H1 (cell line): ENCODE measurements at regions not wholly inside any gene's neighbourhood (a gene's known extent, or its start where the extent isn't known, plus 50 kb on each side); places are given as distances from the start of the nearest gene placed in this dataset.

Experiments used
- CTCF ChIA-PET: fragments of 300-600 bp; sonication (Branson Sonifier 250); formaldehyde crosslinking; loops from one replicate; lab custom pipeline; 2021; ENCODE audit not compliant: partially characterized antibody; lab: Charles Lee
- POLR2A ChIA-PET: fragments of 300-600 bp; sonication (Branson Sonifier 250); formaldehyde crosslinking; loops from one replicate; lab custom pipeline; 2021; ENCODE audit warnings: inconsistent platforms; ENCODE audit not compliant: partially characterized antibody; lab: Charles Lee
- DNase-seq, 2 experiments: peaks; one replicate each; pipeline versions ENCODE4 v3.0.0 to v3.0.0-alpha.2; 2010 to 2022; ENCODE audit warnings: low spot score in 2 of 2, low read depth in 1 of 2, mixed read lengths in 1 of 2
- FAIRE-seq: peaks from 2 replicates; lab custom pipeline; 2011; peaks lifted over from hg19 to GRCh38; lab: Jason Lieb, UNC
- H2AFZ ChIP-seq: 2 replicates; pipeline ENCODE4 v1.8.1; 2012; ENCODE audit warnings: low read length, inconsistent platforms
- H2AK5ac ChIP-seq: 2 replicates; pipeline ENCODE4 v1.6.1; 2013; ENCODE audit warnings: low read depth, low read length
- H2BK120ac ChIP-seq: replicated peaks from 2 replicates; pipeline ENCODE3; 2013; ENCODE audit warnings: low read depth, low read length, inconsistent platforms
- H2BK12ac ChIP-seq: 2 replicates; pipeline ENCODE4 v1.6.1; 2013; ENCODE audit warnings: low read depth, low read length
- H2BK15ac ChIP-seq: 2 replicates; pipeline ENCODE4 v1.6.1; 2013; ENCODE audit warnings: low read length
- H2BK20ac ChIP-seq: 2 replicates; pipeline ENCODE4 v1.6.1; 2013; ENCODE audit warnings: low read length
- H2BK5ac ChIP-seq: 2 replicates; pipeline ENCODE4 v1.6.1; 2013; ENCODE audit warnings: low read depth, low read length
- H3K14ac ChIP-seq: 2 replicates; pipeline ENCODE4 v1.6.1; 2013; ENCODE audit warnings: inconsistent platforms; ENCODE audit not compliant: insufficient read length
- H3K18ac ChIP-seq: 2 replicates; pipeline ENCODE4 v1.6.1; 2013; ENCODE audit warnings: low read length; ENCODE audit errors: extremely low read depth
- H3K23ac ChIP-seq: 2 replicates; pipeline ENCODE4 v1.6.1; 2013; ENCODE audit warnings: inconsistent platforms; ENCODE audit not compliant: insufficient read length
- H3K23me2 ChIP-seq: 2 replicates; pipeline ENCODE4 v1.6.1; 2013; ENCODE audit warnings: low read depth, low read length
- H3K27ac ChIP-seq: 2 replicates; pipeline ENCODE4 v1.6.1; 2011; ENCODE audit warnings: low read depth, low read length, inconsistent platforms
- H3K27me3 ChIP-seq, 4 experiments: replicated peaks in 1 of 4; 1 replicate in 1 of 4; 2 replicates in 3 of 4; pipeline versions ENCODE4 v1.6.1 to v1.8.1; 2011 to 2013; ENCODE audit warnings: low read length in 3 of 4, mild to moderate bottlenecking in 3 of 4, inconsistent platforms in 2 of 4, mixed read lengths in 2 of 4, moderate library complexity in 1 of 4; ENCODE audit not compliant: control insufficient read depth in 3 of 4, insufficient read depth in 3 of 4; ENCODE audit errors: extremely low read depth in 1 of 4
- H3K36me3 ChIP-seq, 4 experiments: 2 replicates each; pipeline versions ENCODE4 v1.6.1 to v1.8.1; 2011 to 2013; ENCODE audit warnings: mild to moderate bottlenecking in 4 of 4, low read length in 3 of 4, moderate library complexity in 2 of 4, control low read depth in 1 of 4, inconsistent platforms in 1 of 4; ENCODE audit not compliant: insufficient read depth in 4 of 4, control insufficient read depth in 2 of 4
- H3K4ac ChIP-seq: replicated peaks from 2 replicates; pipeline ENCODE3; 2013; ENCODE audit warnings: low read length, low read depth, mixed read lengths, inconsistent platforms; ENCODE audit not compliant: insufficient read length
- H3K4me1 ChIP-seq, 4 experiments: replicated peaks in 1 of 4; 1 replicate in 1 of 4; 2 replicates in 3 of 4; pipeline versions ENCODE4 v1.6.1 to v1.8.1; 2011 to 2013; ENCODE audit warnings: low read length in 3 of 4, inconsistent platforms in 2 of 4, mixed read lengths in 1 of 4; ENCODE audit not compliant: insufficient read depth in 4 of 4, control insufficient read depth in 3 of 4
- H3K4me2 ChIP-seq, 2 experiments: 2 replicates each; pipeline versions ENCODE4 v1.6.1 to v1.8.1; 2011 to 2013; ENCODE audit warnings: low read depth in 2 of 2, low read length in 2 of 2, control low read depth in 1 of 2, inconsistent platforms in 1 of 2, mild to moderate bottlenecking in 1 of 2; ENCODE audit not compliant: insufficient read depth in 1 of 2
- H3K4me3 ChIP-seq, 4 experiments: fragments of 200-600, 300-600 bp in 1 of 4; sonication (generic), shearing (Covaris generic), sonication (Bioruptor Twin) in 1 of 4; 2 replicates each; pipeline versions ENCODE4 v1.5.1 to v1.8.1; 2011 to 2016; ENCODE audit warnings: low read length in 4 of 4, low read depth in 3 of 4, control low read depth in 2 of 4, inconsistent platforms in 2 of 4, mild to moderate bottlenecking in 2 of 4, mixed read lengths in 1 of 4, moderate library complexity in 1 of 4; ENCODE audit not compliant: insufficient read depth in 2 of 4; ENCODE audit errors: extremely low read depth in 1 of 4
- H3K56ac ChIP-seq: replicated peaks from 2 replicates; pipeline ENCODE3; 2013; ENCODE audit warnings: low read depth, mild to moderate bottlenecking, mixed read lengths, low read length, inconsistent platforms; ENCODE audit not compliant: insufficient read length
- H3K79me1 ChIP-seq: 2 replicates; pipeline ENCODE4 v1.6.1; 2013; ENCODE audit warnings: low read depth, low read length, control low read depth
- H3K79me2 ChIP-seq, 2 experiments: 2 replicates each; pipeline versions ENCODE4 v1.6.1 to v1.8.1; 2012 to 2013; ENCODE audit warnings: low read length in 2 of 2, mild to moderate bottlenecking in 2 of 2, inconsistent platforms in 1 of 2; ENCODE audit not compliant: insufficient read depth in 2 of 2, control insufficient read depth in 1 of 2
- H3K9ac ChIP-seq, 4 experiments: replicated peaks in 1 of 4; 1 replicate in 1 of 4; 2 replicates in 3 of 4; pipeline versions ENCODE4 v1.6.1 to v1.8.1; 2011 to 2013; ENCODE audit warnings: low read depth in 3 of 4, low read length in 3 of 4, control low read depth in 2 of 4, mild to moderate bottlenecking in 2 of 4, moderate library complexity in 2 of 4, inconsistent platforms in 1 of 4; ENCODE audit errors: extremely low read depth in 1 of 4
- H3K9me3 ChIP-seq, 2 experiments: 2 replicates each; pipeline versions ENCODE4 v1.6.1 to v1.8.1; 2012 to 2013; ENCODE audit warnings: mild to moderate bottlenecking in 2 of 2, moderate library complexity in 2 of 2, control low read depth in 1 of 2, inconsistent platforms in 1 of 2, low read depth in 1 of 2, low read length in 1 of 2, mixed read lengths in 1 of 2; ENCODE audit not compliant: insufficient read depth in 2 of 2
- H4K20me1 ChIP-seq, 2 experiments: replicated peaks in 1 of 2; 2 replicates each; pipeline versions ENCODE3 to v1.8.1; 2011 to 2013; ENCODE audit warnings: inconsistent platforms in 2 of 2, low read length in 2 of 2, mild to moderate bottlenecking in 1 of 2; ENCODE audit not compliant: insufficient read depth in 2 of 2, control insufficient read depth in 1 of 2
- H4K5ac ChIP-seq: 2 replicates; pipeline ENCODE4 v1.6.1; 2013; ENCODE audit warnings: low read length, low read depth, mixed read lengths, inconsistent platforms; ENCODE audit not compliant: insufficient read length
- H4K8ac ChIP-seq: 2 replicates; pipeline ENCODE4 v1.8.0; 2013; ENCODE audit warnings: mild to moderate bottlenecking, moderate library complexity, low read length, inconsistent platforms; ENCODE audit not compliant: insufficient read depth; ENCODE audit errors: extremely low read depth
- H4K91ac ChIP-seq: replicated peaks from 2 replicates; pipeline ENCODE3; 2013; ENCODE audit warnings: low read length, mixed read lengths, inconsistent platforms; ENCODE audit not compliant: insufficient read length
- CHD2 ChIP-seq: IDR thresholded peaks from 2 replicates; pipeline ENCODE4 v1.6.1; 2012; ENCODE audit warnings: low read length, improper control_type of control experiment
- SP1 ChIP-seq: IDR thresholded peaks from 2 replicates; pipeline ENCODE4 v1.6.1; 2011; ENCODE audit warnings: low read depth, low read length
- WGBS, 2 experiments: shearing (Covaris generic) in 1 of 2; methylation state at CpG; one replicate each; pipeline versions ENCODE4 v1.1.6 to v1.1.7; 2013 to 2015; ENCODE audit warnings: low lambda C conversion rate in 2 of 2, mixed read lengths in 2 of 2, inconsistent platforms in 1 of 2, low coverage in 1 of 2, missing lambda C conversion rate in 1 of 2; ENCODE audit not compliant: insufficient replicate concordance in 2 of 2, insufficient coverage in 1 of 2, insufficient read length in 1 of 2; ENCODE audit errors: extremely low coverage in 1 of 2, missing lambda C conversion rate in 1 of 2; 5-methylcytosine and 5-hydroxymethylcytosine counted together

- Histone ChIP-seq H4K5ac (no peak overlapping the region), H2BK12ac (no peak overlapping the region; the same call in 1 of the 2 replicates), H3K9me3 (no peaks in the 10 kb centered on the region), H2AK5ac (0 out of 2 replicates have a peak overlapping the region, but pooled peaks have one; percentile 57), H3K4me1 (peaks cover 23 to 33% (median 28%) of the 10 kb centered on the region in 4 experiments), H3K23me2 (no peaks in the 10 kb centered on the region; the same call in 1 of the 2 replicates), H2BK5ac (peak overlapping the region; percentile 42; the same call in 1 of the 2 replicates), H3K79me2 (no peaks in the 10 kb centered on the region), H2BK120ac (no peak overlapping the region), H3K36me3 (no peaks in the 10 kb centered on the region), H3K4me2 (peak overlapping the region; percentile 69 to 82), H3K4me3 (peak overlapping the region in 2 of 4 experiments; percentile 32 to 53; a peak in 4 of 8 replicates), H3K27ac (0 out of 2 replicates have a peak overlapping the region, but pooled peaks have one; percentile 24), H2BK20ac (no peak overlapping the region), H3K14ac (no peak overlapping the region), H4K91ac (peak overlapping the region; percentile 46), H3K4ac (no peak overlapping the region), H3K27me3 (no peaks in the 10 kb centered on the region), H4K8ac (no peak overlapping the region), H3K56ac (no peak overlapping the region), H3K9ac (peak overlapping the region in 2 of 4 experiments; percentile 8 to 43; a peak in 1 of 7 replicates), H3K23ac (no peak overlapping the region), H3K79me1 (no peaks in the 10 kb centered on the region), H3K18ac (peak overlapping the region; percentile 10; the same call in 1 of the 2 replicates), H4K20me1 (no peaks in the 10 kb centered on the region), H2BK15ac (peak overlapping the region; percentile 67; the same call in 1 of the 2 replicates), H2AFZ (no peak overlapping the region)
- no peak for DNase-seq
- CTCF ChIA-PET: interaction anchor here (0.9 to 5.6 kb wide), 13 partner anchors 16 to 331 kb away, joined by 3 to 32 read pairs (median 5); partner anchors contain the start of gene PIM1
- FAIRE-seq: no peak
- WGBS, 2 experiments: 42% methylated on average over 10 of the region's 10 CpGs; no CpG with 5 or more reads in 1 of the 2 experiments
- POLR2A ChIA-PET: interaction anchor here (0.7 to 7.5 kb wide), 34 partner anchors 7 to 110 kb away, joined by 3 to 80 read pairs (median 5); partner anchors contain the start of gene PIM1
- TF ChIP-seq CHD2 (0 out of 2 replicates have a peak, but pooled peaks have one; percentile 10), SP1 (0 out of 2 replicates have a peak, but pooled peaks have one; percentile 4)
These were observed 66.5 kb upstream of the PIM1 start for GRCh38 chr6:37103169-37104039.
